Panc1 (cell line): ENCODE measurements at regions not wholly inside any gene's neighbourhood (a gene's known extent, or its start where the extent isn't known, plus 50 kb on each side); places are given as distances from the start of the nearest gene placed in this dataset.

Experiments
- CTCF ChIP-seq: fragments of 450-650 bp; IDR thresholded peaks from 2 replicates; pipeline ENCODE4 v1.5.1; 2017; ENCODE audit warnings: mild to moderate bottlenecking
- POLR2AphosphoS5 ChIP-seq: IDR thresholded peaks from 2 replicates; pipeline ENCODE4 v1.6.1; 2012; ENCODE audit warnings: mild to moderate bottlenecking, low read depth, low read length, moderate library complexity
- SIN3A ChIP-seq: IDR thresholded peaks from 2 replicates; pipeline ENCODE4 v1.6.1; 2012; ENCODE audit warnings: low read depth, mild to moderate bottlenecking, low read length, moderate library complexity, borderline replicate concordance; ENCODE audit not compliant: insufficient read depth

DNA sequence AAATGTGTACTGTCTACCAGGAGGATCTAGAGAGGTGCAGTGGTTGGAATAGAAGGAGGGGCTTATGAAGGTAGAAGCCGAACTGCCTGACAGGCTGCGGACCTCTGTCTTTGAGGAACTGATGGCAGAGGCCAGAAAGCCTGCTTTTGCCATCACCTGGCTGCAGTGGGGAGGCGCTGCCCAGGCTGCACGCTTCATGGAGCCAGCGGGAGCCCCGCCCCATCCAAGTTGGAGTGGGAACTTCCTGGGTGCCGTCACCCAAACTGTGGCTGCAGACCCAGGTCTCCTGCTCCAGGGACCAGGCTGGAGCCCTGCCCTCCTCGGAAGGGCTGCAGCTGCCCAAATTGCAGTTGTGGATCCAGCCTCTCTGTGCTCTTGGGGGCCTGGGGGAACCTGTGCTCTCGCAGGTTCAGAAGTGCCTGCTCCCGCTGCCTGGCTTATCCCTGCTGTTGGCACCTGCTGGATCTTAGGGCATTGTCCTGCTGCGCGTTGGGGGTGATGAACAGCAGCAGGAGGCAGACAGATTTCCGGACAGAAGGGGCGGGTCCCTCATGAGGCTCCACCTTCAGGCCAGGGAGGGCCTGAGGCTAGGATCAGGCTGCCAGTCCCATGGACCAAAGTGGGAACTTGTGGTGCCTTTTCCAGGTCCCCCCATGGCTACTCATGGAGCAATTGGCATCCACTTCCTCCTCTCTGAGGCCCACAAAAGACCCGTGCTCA lies 118.0 kb upstream of the PLPPR4 start:
- TF ChIP-seq CTCF (no peak), POLR2AphosphoS5 (no peak), SIN3A (no peak)
